Chondrocyte (in vitro differentiated cells): ENCODE measurements at regions not wholly inside any gene's neighbourhood (a gene's known extent, or its start where the extent isn't known, plus 50 kb on each side); places are given as distances from the start of the nearest gene placed in this dataset.
A peak's percentile ranks its signal among the peaks of the same experiment; 100 is the strongest.

Experiments used
- DNase-seq: peaks from one replicate; pipeline ENCODE4 v3.0.0; 2021; ENCODE audit warnings: mixed read lengths, low spot score
- H3K27ac Mint-ChIP-seq: one replicate; pipeline ENCODE4 v1.8.0; 2021; ENCODE audit warnings: mild to moderate bottlenecking, moderate library complexity, mixed read lengths; ENCODE audit not compliant: unreplicated experiment
- H3K27me3 Mint-ChIP-seq: 2 replicates; pipeline ENCODE4 v1.8.0; 2021; ENCODE audit warnings: low read depth, mixed read lengths
- H3K36me3 Mint-ChIP-seq: 2 replicates; pipeline ENCODE4 v1.8.0; 2021; ENCODE audit warnings: low read depth, mixed read lengths
- H3K4me1 Mint-ChIP-seq: 2 replicates; pipeline ENCODE4 v1.8.0; 2021; ENCODE audit warnings: low read depth, mild to moderate bottlenecking, mixed read lengths
- H3K4me3 Mint-ChIP-seq: one replicate; pipeline ENCODE4 v1.8.0; 2021; ENCODE audit warnings: mild to moderate bottlenecking, moderate library complexity, mixed read lengths; ENCODE audit not compliant: unreplicated experiment
- H3K9me3 Mint-ChIP-seq: 2 replicates; pipeline ENCODE4 v1.8.0; 2021; ENCODE audit warnings: low read depth, mixed read lengths
- CTCF ChIP-seq: fragments of 200-600 bp; sonication (generic); IDR thresholded peaks from 2 replicates; pipeline ENCODE4 v1.5.0; 2021; ENCODE audit warnings: antibody characterized with exemption, mild to moderate bottlenecking, moderate library complexity

DNA sequence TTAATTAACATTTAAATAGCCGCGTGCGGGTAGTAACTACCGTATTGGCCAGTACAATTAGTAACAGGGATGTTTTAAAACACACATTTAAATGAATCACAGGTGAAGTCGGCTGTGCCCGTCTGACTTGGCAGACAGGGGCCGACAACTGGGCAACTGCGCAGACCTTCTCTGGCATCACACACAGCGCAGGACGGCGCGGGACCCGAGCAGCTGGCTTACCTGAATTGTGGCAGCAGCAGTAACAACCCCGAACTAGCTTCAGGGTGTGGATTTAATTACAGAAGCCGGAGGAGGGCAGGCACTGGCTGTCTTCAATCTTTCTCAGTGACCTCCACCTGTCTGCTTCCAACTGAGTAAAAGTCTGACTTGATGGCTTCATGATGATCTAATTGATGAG lies 91.7 kb downstream of the DACT2 start:
- no peak for TF ChIP-seq CTCF
- no peak for DNase-seq
- Mint-ChIP-seq H3K9me3 (no peaks in the 10 kb centered on the region), H3K4me1 (peaks cover 15% of the 10 kb centered on the region), H3K27me3 (peaks cover 15% of the 10 kb centered on the region), H3K36me3 (peaks cover 1% of the 10 kb centered on the region), H3K4me3 (no peak overlapping the region), H3K27ac (no peak overlapping the region)

GRCh38 chr6:168226902-168227318 lies 92.7 kb downstream of the DACT2 start:
- peaks cover 15% of the 10 kb centered on the region for H3K4me1 Mint-ChIP-seq
- H3K36me3 Mint-ChIP-seq = peaks cover 1% of the 10 kb centered on the region
- H3K27me3 Mint-ChIP-seq = peaks cover 16% of the 10 kb centered on the region
- no peak overlapping the region for H3K4me3 Mint-ChIP-seq
- H3K9me3 Mint-ChIP-seq = no peaks in the 10 kb centered on the region
- DNase-seq = no peak
- no peak overlapping the region for H3K27ac Mint-ChIP-seq
- TF ChIP-seq CTCF = no peak

DNA sequence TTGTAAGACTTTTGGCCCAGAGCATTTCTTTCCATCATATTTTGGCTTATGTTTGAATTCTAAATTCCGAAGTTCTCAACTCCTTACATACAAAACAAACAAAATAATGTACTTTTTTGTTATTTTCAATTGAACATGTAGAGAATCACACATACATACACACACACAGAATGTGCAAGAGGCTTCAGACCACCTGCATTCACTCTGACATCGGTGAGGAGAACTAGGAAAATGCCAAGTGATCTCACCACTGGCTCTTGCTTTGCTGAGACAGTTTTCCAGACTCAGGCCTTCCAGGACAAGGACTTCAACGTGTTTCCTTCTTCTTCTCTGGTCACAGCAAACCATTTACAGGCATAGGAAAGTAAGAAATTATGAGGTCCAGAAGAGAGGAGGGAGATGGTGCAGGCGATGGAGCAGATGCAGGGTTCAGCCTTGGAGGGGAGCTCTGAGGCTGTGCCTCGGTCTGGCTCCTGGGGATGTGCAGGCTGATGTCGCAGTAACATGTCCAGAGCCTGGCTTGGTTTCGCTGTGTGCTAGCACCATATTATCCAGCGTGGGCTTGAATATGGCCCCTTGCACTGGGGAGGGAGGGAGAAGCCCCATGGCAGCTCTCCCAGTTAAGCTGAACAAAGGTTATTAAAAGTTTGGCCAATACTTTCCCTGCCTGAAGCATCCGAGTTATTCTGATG lies 93.4 kb downstream of the DACT2 start:
- Mint-ChIP-seq H3K36me3 (peaks cover 1% of the 10 kb centered on the region), H3K4me1 (peaks cover 18% of the 10 kb centered on the region), H3K27me3 (peaks cover 15% of the 10 kb centered on the region), H3K4me3 (no peak overlapping the region), H3K9me3 (no peaks in the 10 kb centered on the region), H3K27ac (no peak overlapping the region)
- no peak for DNase-seq
- TF ChIP-seq CTCF = no peak

DNA sequence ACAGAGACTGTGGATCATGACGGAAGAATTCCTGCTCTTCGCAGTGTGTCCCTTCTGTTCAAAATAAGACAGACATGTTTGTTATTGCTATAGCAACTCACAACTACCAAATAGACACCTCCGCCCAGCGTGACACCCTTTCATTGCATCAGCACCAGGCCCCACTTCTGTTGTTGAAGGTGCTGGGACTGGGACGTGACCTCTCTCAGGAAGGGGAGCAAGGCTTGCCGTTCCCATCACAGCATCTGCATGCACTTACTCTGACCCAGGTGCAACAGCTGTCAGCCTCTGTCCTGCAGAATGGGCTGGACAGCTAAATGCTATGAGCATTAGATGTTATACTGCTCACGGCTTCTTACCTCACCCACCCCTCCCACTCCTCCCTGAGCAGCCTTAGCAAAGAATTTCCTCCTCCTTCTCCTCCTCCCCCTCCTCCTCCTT lies 94.1 kb downstream of the DACT2 start:
- TF ChIP-seq CTCF = no peak

GRCh38 chr6:168223755-168224154 lies 95.8 kb downstream of the DACT2 start:
- no peak overlapping the region for H3K4me3 Mint-ChIP-seq
- TF ChIP-seq CTCF = no peak
- peaks cover 7% of the 10 kb centered on the region for H3K27me3 Mint-ChIP-seq
- peaks cover 42% of the 10 kb centered on the region for H3K4me1 Mint-ChIP-seq
- no peak for DNase-seq
- no peak overlapping the region for H3K27ac Mint-ChIP-seq
- no peaks in the 10 kb centered on the region for H3K9me3 Mint-ChIP-seq
- H3K36me3 Mint-ChIP-seq = no peaks in the 10 kb centered on the region

More for the DNA sequence above, 94.1 kb downstream of the DACT2 start:
- peaks cover 1% of the 10 kb centered on the region for H3K36me3 Mint-ChIP-seq
- H3K27ac Mint-ChIP-seq = peak overlapping the region; percentile 45
- peaks cover 9% of the 10 kb centered on the region for H3K27me3 Mint-ChIP-seq
- H3K4me1 Mint-ChIP-seq = peaks cover 25% of the 10 kb centered on the region
- H3K9me3 Mint-ChIP-seq = no peaks in the 10 kb centered on the region
- no peak for DNase-seq
- H3K4me3 Mint-ChIP-seq = no peak overlapping the region
